ENCODE measurements at regions not wholly inside any gene's neighbourhood (a gene's known extent, or its start where the extent isn't known, plus 50 kb on each side); places are given as distances from the start of the nearest gene placed in this dataset.

- 0 out of 2 replicates have a peak, but pooled peaks cover 6% of the 10 kb centered on the region for H3K36me3 Mint-ChIP-seq
- ATAC-seq = no peak
- no peak for TF ChIP-seq ZBTB21 (CRISPR knock-in tag; IDR thresholded peaks at IDR 0.05; ENCODE audit: borderline replicate concordance)
- no peak for TF ChIP-seq SMAD4 (CRISPR knock-in tag; IDR thresholded peaks at IDR 0.05)
- no peak overlapping the region for H3K27ac Mint-ChIP-seq
- H3K4me3 Mint-ChIP-seq = no peak overlapping the region
- DNase-seq (ENCODE audit: low spot score) = no peak
- ChIA-PET CTCF (no interaction called here), POLR2A (no interaction called here)
- H3K27me3 Mint-ChIP-seq (ENCODE audit: low read depth) = no peaks in the 10 kb centered on the region; the same call in 1 of the 2 replicates
- peaks cover 22% of the 10 kb centered on the region for H3K9me3 Mint-ChIP-seq
- no peaks in the 10 kb centered on the region for H3K4me1 Mint-ChIP-seq
Observed at GRCh38 chr11:134920851-134921608, 509.0 kb upstream of the B3GAT1 start.

- no peaks in the 10 kb centered on the region for H3K4me1 Mint-ChIP-seq
- 0 out of 2 replicates have a peak, but pooled peaks cover 3% of the 10 kb centered on the region for H3K36me3 Mint-ChIP-seq
- no peak for DNase-seq (ENCODE audit: low spot score)
- H3K27me3 Mint-ChIP-seq (ENCODE audit: low read depth) = peaks cover 3% of the 10 kb centered on the region; the same call in 1 of the 2 replicates
- H3K4me3 Mint-ChIP-seq = no peak overlapping the region
- ChIA-PET POLR2A (no interaction called here), CTCF (no interaction called here)
- 0 out of 2 replicates have a peak, but pooled peaks cover 3% of the 10 kb centered on the region for H3K9me3 Mint-ChIP-seq
- no peak for ATAC-seq
- no peak for TF ChIP-seq NFE2L1 (CRISPR knock-in tag; IDR thresholded peaks at IDR 0.05)
- no peak for TF ChIP-seq ZNF263 (CRISPR knock-in tag; IDR thresholded peaks at IDR 0.05; ENCODE audit: low read depth)
- TF ChIP-seq ATF1 (CRISPR knock-in tag; IDR thresholded peaks at IDR 0.05) = no peak
- TF ChIP-seq ZNF396 (CRISPR knock-in tag; IDR thresholded peaks at IDR 0.05; ENCODE audit: borderline replicate concordance) = no peak
- no peak for TF ChIP-seq ZNF532 (CRISPR knock-in tag; IDR thresholded peaks at IDR 0.05; ENCODE audit: borderline replicate concordance)
- no peak for TF ChIP-seq SOX15 (CRISPR knock-in tag; IDR thresholded peaks at IDR 0.05)
- no peak for TF ChIP-seq ZBTB21 (CRISPR knock-in tag; IDR thresholded peaks at IDR 0.05; ENCODE audit: borderline replicate concordance)
- no peak overlapping the region for H3K27ac Mint-ChIP-seq
Observed at GRCh38 chr11:134916421-134917213, 504.6 kb upstream of the B3GAT1 start.

GRCh38 chr11:134915881-134916280, 503.8 kb upstream of the B3GAT1 start:
- ChIA-PET CTCF (no interaction called here), POLR2A (no interaction called here)

More at GRCh38 chr11:134915881-134916280, 503.8 kb upstream of the B3GAT1 start:
- Mint-ChIP-seq H3K36me3 (0 out of 2 replicates have a peak, but pooled peaks cover 3% of the 10 kb centered on the region), H3K27me3 (ENCODE audit: low read depth) (peaks cover 3% of the 10 kb centered on the region; the same call in 1 of the 2 replicates), H3K4me1 (no peaks in the 10 kb centered on the region), H3K27ac (no peak overlapping the region), H3K4me3 (no peak overlapping the region), H3K9me3 (0 out of 2 replicates have a peak, but pooled peaks cover 3% of the 10 kb centered on the region)
- ATAC-seq (no peak), DNase-seq (ENCODE audit: low spot score) (no peak)
- TF ChIP-seq ESRRA (CRISPR knock-in tag; IDR thresholded peaks at IDR 0.05; ENCODE audit: borderline replicate concordance) = no peak
- TF ChIP-seq ZNF423 (CRISPR knock-in tag; IDR thresholded peaks at IDR 0.05) = no peak
- no peak for TF ChIP-seq SP1 (CRISPR knock-in tag; conservative IDR thresholded peaks at IDR 0.05)
- no peak for TF ChIP-seq ZBTB43 (CRISPR knock-in tag; IDR thresholded peaks at IDR 0.05)
- no peak for TF ChIP-seq EMX1 (CRISPR knock-in tag; IDR thresholded peaks at IDR 0.05)
- no peak for TF ChIP-seq AR (CRISPR knock-in tag; IDR thresholded peaks at IDR 0.05)
- no peak for TF ChIP-seq ATF3 (CRISPR knock-in tag; conservative IDR thresholded peaks at IDR 0.05)
- TF ChIP-seq FOXJ3 (CRISPR knock-in tag; IDR thresholded peaks at IDR 0.05; ENCODE audit: borderline replicate concordance) = no peak
- no peak for TF ChIP-seq E2F1 (CRISPR knock-in tag; IDR thresholded peaks at IDR 0.05)
- TF ChIP-seq FOXP1 (CRISPR knock-in tag; IDR thresholded peaks at IDR 0.05; ENCODE audit: borderline replicate concordance) = no peak

Data from WTC11 (cell line).